ENCODE measurements at regions not wholly inside any gene's neighbourhood (a gene's known extent, or its start where the extent isn't known, plus 50 kb on each side); places are given as distances from the start of the nearest gene placed in this dataset.

- Histone ChIP-seq H3K9me2 (ENCODE audit: insufficient read depth, low read length) (no peaks in the 10 kb centered on the region), H2AFZ (ENCODE audit: low read length) (no peak overlapping the region), H3K4me3 (ENCODE audit: low read depth, low read length, poor library complexity, severe bottlenecking) (no peak overlapping the region), H3K27ac (ENCODE audit: low read depth, low read length, poor library complexity, severe bottlenecking) (no peak overlapping the region), H4K20me1 (ENCODE audit: insufficient read depth, low read length) (no peaks in the 10 kb centered on the region), H3K4me2 (ENCODE audit: low read length) (no peak overlapping the region), H3K9me3 (ENCODE audit: low read length) (no peaks in the 10 kb centered on the region), H3K4me1 (ENCODE audit: insufficient read depth, low read length, poor library complexity, severe bottlenecking) (no peaks in the 10 kb centered on the region), H3K36me3 (ENCODE audit: insufficient read depth, low read length) (no peaks in the 10 kb centered on the region), H3K79me2 (ENCODE audit: insufficient read depth, low read depth, low read length) (no peaks in the 10 kb centered on the region)
- POLR2A ChIA-PET, result no interaction called here
- no TSS peak for BruUV-seq (replicated peaks)
- CTCF ChIA-PET (ENCODE audit: unreplicated experiment), result no interaction called here
- intact Hi-C loops (cut with micrococcal nuclease; ENCODE audit: unreplicated experiment), result no loop called here
- DNase-seq (ENCODE audit: low spot score), result no peak
- TF ChIP-seq CTCF (conservative IDR thresholded peaks at IDR 0.05; ENCODE audit: low read length), result no peak
- TF ChIP-seq EZH2phosphoT487 (IDR thresholded peaks at IDR 0.05; ENCODE audit: borderline replicate concordance, low read depth, low read length), result no peak
Measured at GRCh38 chrX:98111684-98112083, 1228.0 kb downstream of the RPA4 start.

GRCh38 chrX:98114021-98114420 is 1230.3 kb downstream of the RPA4 start:
- Histone ChIP-seq H3K4me2 (ENCODE audit: low read length) (no peak overlapping the region), H3K27ac (ENCODE audit: low read depth, low read length, poor library complexity, severe bottlenecking) (no peak overlapping the region), H3K4me3 (ENCODE audit: low read depth, low read length, poor library complexity, severe bottlenecking) (no peak overlapping the region), H3K4me1 (ENCODE audit: insufficient read depth, low read length, poor library complexity, severe bottlenecking) (no peaks in the 10 kb centered on the region), H2AFZ (ENCODE audit: low read length) (no peak overlapping the region), H3K9me3 (ENCODE audit: low read length) (no peaks in the 10 kb centered on the region), H3K79me2 (ENCODE audit: insufficient read depth, low read depth, low read length) (no peaks in the 10 kb centered on the region), H3K9me2 (ENCODE audit: insufficient read depth, low read length) (no peaks in the 10 kb centered on the region), H3K36me3 (ENCODE audit: insufficient read depth, low read length) (no peaks in the 10 kb centered on the region), H4K20me1 (ENCODE audit: insufficient read depth, low read length) (no peaks in the 10 kb centered on the region)
- no peak for DNase-seq (ENCODE audit: low spot score)
- POLR2A ChIA-PET, result no interaction called here
- TF ChIP-seq EZH2phosphoT487 (IDR thresholded peaks at IDR 0.05; ENCODE audit: borderline replicate concordance, low read depth, low read length) (no peak), CTCF (conservative IDR thresholded peaks at IDR 0.05; ENCODE audit: low read length) (no peak)
- intact Hi-C loops (cut with micrococcal nuclease; ENCODE audit: unreplicated experiment), result no loop called here
- CTCF ChIA-PET (ENCODE audit: unreplicated experiment), result no interaction called here
- no TSS peak for BruUV-seq (replicated peaks)

- BruUV-seq (replicated peaks), result no TSS peak
- CTCF ChIA-PET (ENCODE audit: unreplicated experiment), result no interaction called here
- Histone ChIP-seq H3K9me3 (ENCODE audit: low read length) (no peaks in the 10 kb centered on the region), H3K27ac (ENCODE audit: low read depth, low read length, poor library complexity, severe bottlenecking) (no peak overlapping the region), H3K4me2 (ENCODE audit: low read length) (no peak overlapping the region), H3K36me3 (ENCODE audit: insufficient read depth, low read length) (no peaks in the 10 kb centered on the region), H2AFZ (ENCODE audit: low read length) (no peak overlapping the region), H3K9me2 (ENCODE audit: insufficient read depth, low read length) (no peaks in the 10 kb centered on the region), H3K4me1 (ENCODE audit: insufficient read depth, low read length, poor library complexity, severe bottlenecking) (no peaks in the 10 kb centered on the region), H3K79me2 (ENCODE audit: insufficient read depth, low read depth, low read length) (no peaks in the 10 kb centered on the region), H4K20me1 (ENCODE audit: insufficient read depth, low read length) (no peaks in the 10 kb centered on the region), H3K4me3 (ENCODE audit: low read depth, low read length, poor library complexity, severe bottlenecking) (no peak overlapping the region)
- TF ChIP-seq EZH2phosphoT487 (IDR thresholded peaks at IDR 0.05; ENCODE audit: borderline replicate concordance, low read depth, low read length) (no peak), CTCF (conservative IDR thresholded peaks at IDR 0.05; ENCODE audit: low read length) (no peak)
- no peak for DNase-seq (ENCODE audit: low spot score)
- POLR2A ChIA-PET, result no interaction called here
- intact Hi-C loops (cut with micrococcal nuclease; ENCODE audit: unreplicated experiment), result no loop called here
Measured at GRCh38 chrX:98141466-98141865, 1257.8 kb downstream of the RPA4 start.
